ENCODE measurements at regions not wholly inside any gene's neighbourhood (a gene's known extent, or its start where the extent isn't known, plus 50 kb on each side); places are given as distances from the start of the nearest gene placed in this dataset.

DNA sequence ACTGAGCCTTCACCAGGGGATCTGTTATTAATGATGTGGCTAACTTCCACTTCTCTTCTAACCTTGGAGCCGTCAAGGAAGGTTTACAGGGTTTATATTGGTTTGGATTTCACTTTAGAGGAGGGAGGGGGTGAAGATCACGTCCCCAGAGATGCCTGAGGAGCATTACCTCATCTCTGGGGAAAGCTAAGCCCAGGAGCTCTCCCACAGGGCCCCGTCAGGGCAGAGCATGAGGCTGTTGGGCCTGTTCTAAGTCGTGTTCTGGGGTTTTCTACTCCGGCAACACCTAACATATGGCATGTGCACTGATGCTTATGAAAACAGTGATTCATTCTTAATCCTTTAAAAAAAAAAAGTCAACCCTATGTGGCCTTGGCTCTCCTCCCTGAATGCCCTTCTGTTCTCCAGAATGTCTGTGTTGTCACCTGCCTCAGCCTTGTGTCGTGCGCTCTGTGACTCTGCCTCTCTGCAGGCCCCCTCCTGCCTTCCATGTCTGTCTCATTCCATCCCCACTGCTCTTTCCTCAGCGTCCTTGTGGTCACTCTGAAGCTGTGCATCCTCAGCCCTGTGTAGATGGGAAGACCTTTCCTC lies 97.4 kb upstream of the JARID2 start:
- Histone ChIP-seq H3K9me3 (no peaks in the 10 kb centered on the region), H3K27me3 (no peaks in the 10 kb centered on the region), H3K27ac (no peak overlapping the region), H3K4me3 (no peak overlapping the region), H3K4me1 (no peaks in the 10 kb centered on the region), H3K36me3 (replicated peaks in 1 of 2; ENCODE audit: insufficient read depth in 1 of 2, low read depth in 2 of 2) (no peaks in the 10 kb centered on the region)
- DNase-seq, result peak in 1 of 4 donors; percentile 3
- ATAC-seq, result no peak
- intact Hi-C loops (cut with DNase I), result no loop called here
- 30 to 51% methylated on average over 5 to 8 of the region's 8 CpGs for WGBS, 2 donors
- TF ChIP-seq CTCF (IDR thresholded peaks at IDR 0.05) (no peak), POLR2A (IDR thresholded peaks at IDR 0.05) (no peak)

- no peaks in the 10 kb centered on the region for H3K9me3 ChIP-seq
- ATAC-seq, result no peak
- no peaks in the 10 kb centered on the region for H3K4me1 ChIP-seq
- TF ChIP-seq POLR2A (IDR thresholded peaks at IDR 0.05) (no peak), CTCF (IDR thresholded peaks at IDR 0.05) (no peak)
- WGBS, 2 donors, result 83 to 95% methylated on average over 2 of the region's 2 CpGs
- no peaks in the 10 kb centered on the region for H3K36me3 ChIP-seq (replicated peaks in 1 of 2; ENCODE audit: insufficient read depth in 1 of 2, low read depth in 2 of 2)
- no peaks in the 10 kb centered on the region for H3K27me3 ChIP-seq
- no peak overlapping the region for H3K27ac ChIP-seq
- no peak overlapping the region for H3K4me3 ChIP-seq
- intact Hi-C loops (cut with DNase I), result no loop called here
- DNase-seq, result no peak
These were observed 95.7 kb upstream of the JARID2 start for GRCh38 chr6:15150207-15150606.

DNA sequence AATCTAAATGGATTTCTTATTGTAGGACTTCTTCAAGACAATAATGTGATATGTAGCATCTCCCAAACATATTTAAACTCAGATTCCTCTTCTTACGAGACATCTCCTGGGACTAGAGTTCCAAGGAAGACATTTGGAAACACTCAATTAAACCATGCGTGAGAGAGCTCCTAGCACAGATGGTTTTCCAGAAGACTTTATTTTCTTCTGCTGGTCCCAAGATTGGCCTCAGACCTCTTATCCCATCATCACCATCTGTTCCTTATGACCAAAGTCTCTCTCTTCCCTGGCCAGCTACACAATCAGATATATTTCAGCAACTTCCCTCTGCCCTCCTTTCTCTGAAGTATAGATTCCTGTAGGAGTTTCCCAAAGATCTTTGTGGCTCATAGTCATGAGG lies 93.2 kb upstream of the JARID2 start:
- DNase-seq, result no peak
- Histone ChIP-seq H3K4me3 (no peak overlapping the region), H3K27ac (no peak overlapping the region), H3K27me3 (no peaks in the 10 kb centered on the region), H3K4me1 (no peaks in the 10 kb centered on the region), H3K9me3 (no peaks in the 10 kb centered on the region), H3K36me3 (replicated peaks in 1 of 2; ENCODE audit: insufficient read depth in 1 of 2, low read depth in 2 of 2) (no peaks in the 10 kb centered on the region)
- TF ChIP-seq POLR2A (IDR thresholded peaks at IDR 0.05) (no peak), CTCF (IDR thresholded peaks at IDR 0.05) (no peak)
- ATAC-seq, result no peak
- intact Hi-C loops (cut with DNase I), result no loop called here
- WGBS, 2 donors, result 89 to 93% methylated on average over 2 of the region's 2 CpGs

- 80 to 83% methylated on average over 5 to 7 of the region's 7 CpGs for WGBS, 2 donors
- intact Hi-C loops (cut with DNase I), result no loop called here
- H3K27ac ChIP-seq, result no peak overlapping the region
- no peak overlapping the region for H3K4me3 ChIP-seq
- H3K4me1 ChIP-seq, result no peaks in the 10 kb centered on the region
- DNase-seq (no peak), ATAC-seq (no peak)
- H3K27me3 ChIP-seq, result no peaks in the 10 kb centered on the region
- TF ChIP-seq POLR2A (IDR thresholded peaks at IDR 0.05) (no peak), CTCF (IDR thresholded peaks at IDR 0.05) (no peak)
- H3K36me3 ChIP-seq (replicated peaks in 1 of 2; ENCODE audit: insufficient read depth in 1 of 2, low read depth in 2 of 2), result no peaks in the 10 kb centered on the region
- no peaks in the 10 kb centered on the region for H3K9me3 ChIP-seq
These were observed 92.7 kb upstream of the JARID2 start for GRCh38 chr6:15153191-15153590.

- DNase-seq (no peak), ATAC-seq (no peak)
- no peak for TF ChIP-seq POLR2A (IDR thresholded peaks at IDR 0.05)
- no peak for TF ChIP-seq CTCF (IDR thresholded peaks at IDR 0.05)
- no peaks in the 10 kb centered on the region for H3K27me3 ChIP-seq
- H3K9me3 ChIP-seq, result no peaks in the 10 kb centered on the region
- no peaks in the 10 kb centered on the region for H3K36me3 ChIP-seq (replicated peaks in 1 of 2; ENCODE audit: insufficient read depth in 1 of 2, low read depth in 2 of 2)
- intact Hi-C loops (cut with DNase I), result no loop called here
- H3K4me3 ChIP-seq, result no peak overlapping the region
- no peaks in the 10 kb centered on the region for H3K4me1 ChIP-seq
- no peak overlapping the region for H3K27ac ChIP-seq
- WGBS, 2 donors, result 89 to 100% methylated on average over 2 of the region's 2 CpGs
These were observed 88.4 kb upstream of the JARID2 start for GRCh38 chr6:15157479-15157878.

Data from body of pancreas (tissue), 4 donors.